Endodermal cell (in vitro differentiated cells): ENCODE measurements at regions not wholly inside any gene's neighbourhood (a gene's known extent, or its start where the extent isn't known, plus 50 kb on each side); places are given as distances from the start of the nearest gene placed in this dataset.

ENCODE experiments used
- DNase-seq: peaks from one replicate; pipeline ENCODE4 v3.0.0-alpha.2; 2017
- H3K27ac ChIP-seq: 2 replicates; pipeline ENCODE4 v1.5.1; 2013; ENCODE audit warnings: mild to moderate bottlenecking, low read depth, low read length, moderate library complexity
- H3K27me3 ChIP-seq: 2 replicates; pipeline ENCODE4 v1.6.1; 2013; ENCODE audit warnings: mild to moderate bottlenecking, low read length, moderate library complexity; ENCODE audit not compliant: insufficient read depth, control insufficient read depth, poor library complexity, severe bottlenecking
- H3K36me3 ChIP-seq: 2 replicates; pipeline ENCODE4 v1.7.0; 2013; ENCODE audit warnings: mild to moderate bottlenecking, low read length, moderate library complexity; ENCODE audit not compliant: control insufficient read depth, insufficient read depth
- H3K4me1 ChIP-seq: one replicate; pipeline ENCODE4 v1.7.0; 2013; ENCODE audit warnings: low read length; ENCODE audit not compliant: control insufficient read depth, insufficient read depth
- H3K4me3 ChIP-seq: 2 replicates; pipeline ENCODE4 v1.5.1; 2013; ENCODE audit warnings: mild to moderate bottlenecking, low read length, moderate library complexity
- H3K9ac ChIP-seq: 2 replicates; pipeline ENCODE4 v1.6.1; 2013; ENCODE audit warnings: mild to moderate bottlenecking, low read length, moderate library complexity; ENCODE audit not compliant: poor library complexity, severe bottlenecking; ENCODE audit errors: extremely low read depth
- H3K9me3 ChIP-seq: 2 replicates; pipeline ENCODE4 v1.6.1; 2013; ENCODE audit warnings: mild to moderate bottlenecking, low read length, moderate library complexity; ENCODE audit not compliant: control insufficient read depth
- H3K27ac Mint-ChIP-seq: 2 replicates; pipeline ENCODE4 v1.8.0; 2020; ENCODE audit warnings: mixed read lengths
- H3K27me3 Mint-ChIP-seq: 2 replicates; pipeline ENCODE4 v1.8.0; 2021; ENCODE audit warnings: mild to moderate bottlenecking, mixed read lengths; ENCODE audit not compliant: insufficient read depth
- H3K36me3 Mint-ChIP-seq: 2 replicates; pipeline ENCODE4 v1.8.0; 2020; ENCODE audit warnings: low read depth, mixed read lengths
- H3K4me1 Mint-ChIP-seq: 2 replicates; pipeline ENCODE4 v1.8.0; 2020; ENCODE audit warnings: mixed read lengths
- H3K4me3 Mint-ChIP-seq: 2 replicates; pipeline ENCODE4 v1.8.0; 2020; ENCODE audit warnings: mild to moderate bottlenecking, moderate library complexity, mixed read lengths
- H3K9me3 Mint-ChIP-seq: 2 replicates; pipeline ENCODE4 v1.8.0; 2020; ENCODE audit warnings: mild to moderate bottlenecking, mixed read lengths
- WGBS, 2 experiments: methylation state at CpG; one replicate each; pipeline versions ENCODE4 v1.1.5 to v1.1.7; 2013; ENCODE audit warnings: missing lambda C conversion rate in 2 of 2, mixed read lengths in 1 of 2; ENCODE audit not compliant: insufficient coverage in 1 of 2, insufficient read length in 1 of 2; 5-methylcytosine and 5-hydroxymethylcytosine counted together
- TF ChIP-seq, protein P1 (sequence below): fragments of 200-600 bp; sonication (generic); conservative IDR thresholded peaks from 2 replicates; pipeline ENCODE4 v1.5.0; 2021; ENCODE audit warnings: antibody characterized with exemption, mild to moderate bottlenecking

- no peaks in the 10 kb centered on the region for H3K36me3 ChIP-seq
- Mint-ChIP-seq H3K9me3 (no peaks in the 10 kb centered on the region), H3K4me1 (peaks cover 9% of the 10 kb centered on the region), H3K4me3 (no peak overlapping the region), H3K27me3 (peaks cover 2% of the 10 kb centered on the region), H3K36me3 (no peaks in the 10 kb centered on the region), H3K27ac (no peak overlapping the region)
- TF ChIP-seq, protein P1, sequence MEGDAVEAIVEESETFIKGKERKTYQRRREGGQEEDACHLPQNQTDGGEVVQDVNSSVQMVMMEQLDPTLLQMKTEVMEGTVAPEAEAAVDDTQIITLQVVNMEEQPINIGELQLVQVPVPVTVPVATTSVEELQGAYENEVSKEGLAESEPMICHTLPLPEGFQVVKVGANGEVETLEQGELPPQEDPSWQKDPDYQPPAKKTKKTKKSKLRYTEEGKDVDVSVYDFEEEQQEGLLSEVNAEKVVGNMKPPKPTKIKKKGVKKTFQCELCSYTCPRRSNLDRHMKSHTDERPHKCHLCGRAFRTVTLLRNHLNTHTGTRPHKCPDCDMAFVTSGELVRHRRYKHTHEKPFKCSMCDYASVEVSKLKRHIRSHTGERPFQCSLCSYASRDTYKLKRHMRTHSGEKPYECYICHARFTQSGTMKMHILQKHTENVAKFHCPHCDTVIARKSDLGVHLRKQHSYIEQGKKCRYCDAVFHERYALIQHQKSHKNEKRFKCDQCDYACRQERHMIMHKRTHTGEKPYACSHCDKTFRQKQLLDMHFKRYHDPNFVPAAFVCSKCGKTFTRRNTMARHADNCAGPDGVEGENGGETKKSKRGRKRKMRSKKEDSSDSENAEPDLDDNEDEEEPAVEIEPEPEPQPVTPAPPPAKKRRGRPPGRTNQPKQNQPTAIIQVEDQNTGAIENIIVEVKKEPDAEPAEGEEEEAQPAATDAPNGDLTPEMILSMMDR, result no peak
- peaks cover 6% of the 10 kb centered on the region for H3K4me1 ChIP-seq
- H3K27ac ChIP-seq, result no peak overlapping the region
- no peak for DNase-seq
- H3K9me3 ChIP-seq, result peaks cover 1% of the 10 kb centered on the region
- H3K27me3 ChIP-seq, result no peaks in the 10 kb centered on the region
- no peak overlapping the region for H3K9ac ChIP-seq
- no peak overlapping the region for H3K4me3 ChIP-seq
- WGBS, 2 experiments, result 82 to 100% methylated on average over 2 to 10 of the region's 11 CpGs
These were observed 165.5 kb downstream of the RPS24 start for GRCh38 chr10:78199005-78199725.

DNA sequence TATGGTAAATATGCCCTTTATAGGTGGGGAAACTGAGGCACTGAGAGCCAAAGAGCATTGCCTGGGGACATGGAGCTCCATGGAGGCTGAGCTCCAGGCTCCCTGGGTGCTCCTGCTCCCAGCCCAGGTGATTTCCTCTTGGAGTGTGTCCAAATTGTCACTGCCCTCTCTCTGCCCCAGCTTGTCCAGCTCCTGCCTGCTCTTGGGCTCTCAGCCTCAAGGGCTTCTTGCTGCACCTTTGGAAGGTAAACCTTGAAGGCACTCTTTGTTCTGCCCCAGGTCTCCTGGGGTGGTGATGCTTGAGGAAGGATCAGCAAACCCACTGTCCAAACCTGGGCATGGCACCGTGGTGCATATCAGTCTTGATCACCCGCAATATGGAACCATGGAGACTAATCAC lies 166.1 kb downstream of the RPS24 start:
- Mint-ChIP-seq H3K36me3 (no peaks in the 10 kb centered on the region), H3K4me3 (no peak overlapping the region), H3K27ac (no peak overlapping the region), H3K27me3 (peaks cover 2% of the 10 kb centered on the region), H3K9me3 (no peaks in the 10 kb centered on the region), H3K4me1 (peaks cover 4% of the 10 kb centered on the region)
- Histone ChIP-seq H3K4me3 (no peak overlapping the region), H3K9ac (no peak overlapping the region), H3K27ac (no peak overlapping the region), H3K4me1 (peaks cover 4% of the 10 kb centered on the region), H3K9me3 (no peaks in the 10 kb centered on the region), H3K36me3 (no peaks in the 10 kb centered on the region), H3K27me3 (no peaks in the 10 kb centered on the region)
- TF ChIP-seq, protein P1, result no peak
- WGBS, 2 experiments, result 100% methylated on average over 2 of the region's 2 CpGs; no CpG with 5 or more reads in 1 of the 2 experiments
- DNase-seq, result no peak

- Mint-ChIP-seq H3K9me3 (no peaks in the 10 kb centered on the region), H3K27me3 (peaks cover 2% of the 10 kb centered on the region), H3K4me1 (peaks cover 4% of the 10 kb centered on the region), H3K27ac (no peak overlapping the region), H3K4me3 (no peak overlapping the region), H3K36me3 (no peaks in the 10 kb centered on the region)
- H3K27me3 ChIP-seq, result no peaks in the 10 kb centered on the region
- H3K4me3 ChIP-seq, result no peak overlapping the region
- H3K36me3 ChIP-seq, result no peaks in the 10 kb centered on the region
- H3K27ac ChIP-seq, result no peak overlapping the region
- WGBS, 2 experiments, result 92% methylated on average over 3 of the region's 3 CpGs
- TF ChIP-seq, protein P1, result no peak
- no peaks in the 10 kb centered on the region for H3K4me1 ChIP-seq
- DNase-seq, result no peak
- no peaks in the 10 kb centered on the region for H3K9me3 ChIP-seq
- H3K9ac ChIP-seq, result no peak overlapping the region
These were observed 167.0 kb downstream of the RPS24 start for GRCh38 chr10:78200686-78201085.
